Activated naive CD4-positive, alpha-beta T cell treated with Interleukin-2 at 50 U/mL for 16 hours (primary cell): ENCODE measurements at regions not wholly inside any gene's neighbourhood (a gene's known extent, or its start where the extent isn't known, plus 50 kb on each side); places are given as distances from the start of the nearest gene placed in this dataset.

Source experiments
- DNase-seq: peaks from one replicate; pipeline ENCODE4 v3.0.0-alpha.2; 2020

GRCh38 chr16:85348065-85348840 lies 236.0 kb upstream of the CIBAR2 start:
- DNase-seq, result no peak

GRCh38 chr16:85348911-85349334 lies 236.7 kb upstream of the CIBAR2 start:
- DNase-seq, result no peak

- no peak for DNase-seq
Observed at GRCh38 chr16:85349365-85350145, 237.3 kb upstream of the CIBAR2 start.

- no peak for DNase-seq
Observed at GRCh38 chr16:85350146-85350728, 238.0 kb upstream of the CIBAR2 start.

- no peak for DNase-seq
Observed at GRCh38 chr16:85350973-85351372, 238.7 kb upstream of the CIBAR2 start.

GRCh38 chr16:85353013-85353412 lies 240.7 kb upstream of the CIBAR2 start:
- no peak for DNase-seq

GRCh38 chr16:85353839-85354685 lies 241.8 kb upstream of the CIBAR2 start:
- DNase-seq, result no peak

GRCh38 chr16:85354686-85355514 lies 242.6 kb upstream of the CIBAR2 start:
- DNase-seq, result no peak

- DNase-seq, result no peak
Observed at GRCh38 chr16:85355515-85355837, 243.2 kb upstream of the CIBAR2 start.

GRCh38 chr16:85356157-85356556 lies 243.9 kb upstream of the CIBAR2 start:
- DNase-seq, result no peak

- DNase-seq, result no peak
Observed at GRCh38 chr16:85357323-85357722, 245.1 kb upstream of the CIBAR2 start.

- no peak for DNase-seq
Observed at GRCh38 chr16:85357924-85358505, 245.7 kb upstream of the CIBAR2 start.

GRCh38 chr16:85358704-85359146 lies 246.5 kb upstream of the CIBAR2 start:
- no peak for DNase-seq

GRCh38 chr16:85359147-85359822 lies 247.0 kb upstream of the CIBAR2 start:
- no peak for DNase-seq

- DNase-seq, result no peak
Observed at GRCh38 chr16:85360323-85361277, 248.3 kb upstream of the CIBAR2 start.

GRCh38 chr16:85361441-85362118 lies 249.3 kb upstream of the CIBAR2 start:
- no peak for DNase-seq

- DNase-seq, result no peak
Observed at GRCh38 chr16:85362443-85362842, 250.2 kb upstream of the CIBAR2 start.

- no peak for DNase-seq
Observed at GRCh38 chr16:85363427-85363826, 249.7 kb upstream of the GSE1 start.

GRCh38 chr16:85363881-85364280 lies 249.2 kb upstream of the GSE1 start:
- no peak for DNase-seq
